ENCODE measurements at regions not wholly inside any gene's neighbourhood (a gene's known extent, or its start where the extent isn't known, plus 50 kb on each side); places are given as distances from the start of the nearest gene placed in this dataset.

DNA sequence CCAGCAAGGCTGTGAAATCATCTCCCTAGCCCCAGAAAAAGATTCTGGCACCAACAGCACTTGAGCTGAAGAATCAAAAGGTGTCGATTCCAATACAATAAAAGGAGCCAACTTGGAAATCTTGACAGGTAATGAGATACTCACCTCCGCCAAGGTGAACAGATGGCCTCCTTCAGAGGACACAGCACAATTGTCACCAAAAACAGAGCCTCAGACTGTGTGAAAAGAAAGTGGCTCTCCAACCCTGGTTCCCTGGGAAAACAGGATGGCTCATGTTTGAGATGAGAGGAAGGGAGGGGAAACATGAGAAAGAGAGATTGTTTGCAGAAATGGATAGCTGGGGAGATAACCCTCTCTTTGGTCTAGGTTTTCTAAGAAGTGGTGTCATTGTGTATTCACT, 168.9 kb downstream of the HS3ST1 start:
- TF ChIP-seq RCOR1 (IDR thresholded peaks at IDR 0.05; ENCODE audit: low read length) (no peak), EZH2phosphoT487 (IDR thresholded peaks at IDR 0.05; ENCODE audit: borderline replicate concordance, low read depth) (no peak), MXI1 (IDR thresholded peaks at IDR 0.05; ENCODE audit: low read depth, low read length) (no peak), RAD21 (IDR thresholded peaks at IDR 0.05; ENCODE audit: low read length) (no peak), POLR2AphosphoS5 (IDR thresholded peaks at IDR 0.05; ENCODE audit: low read depth, low read length) (no peak)
- TF ChIP-seq, protein P1, sequence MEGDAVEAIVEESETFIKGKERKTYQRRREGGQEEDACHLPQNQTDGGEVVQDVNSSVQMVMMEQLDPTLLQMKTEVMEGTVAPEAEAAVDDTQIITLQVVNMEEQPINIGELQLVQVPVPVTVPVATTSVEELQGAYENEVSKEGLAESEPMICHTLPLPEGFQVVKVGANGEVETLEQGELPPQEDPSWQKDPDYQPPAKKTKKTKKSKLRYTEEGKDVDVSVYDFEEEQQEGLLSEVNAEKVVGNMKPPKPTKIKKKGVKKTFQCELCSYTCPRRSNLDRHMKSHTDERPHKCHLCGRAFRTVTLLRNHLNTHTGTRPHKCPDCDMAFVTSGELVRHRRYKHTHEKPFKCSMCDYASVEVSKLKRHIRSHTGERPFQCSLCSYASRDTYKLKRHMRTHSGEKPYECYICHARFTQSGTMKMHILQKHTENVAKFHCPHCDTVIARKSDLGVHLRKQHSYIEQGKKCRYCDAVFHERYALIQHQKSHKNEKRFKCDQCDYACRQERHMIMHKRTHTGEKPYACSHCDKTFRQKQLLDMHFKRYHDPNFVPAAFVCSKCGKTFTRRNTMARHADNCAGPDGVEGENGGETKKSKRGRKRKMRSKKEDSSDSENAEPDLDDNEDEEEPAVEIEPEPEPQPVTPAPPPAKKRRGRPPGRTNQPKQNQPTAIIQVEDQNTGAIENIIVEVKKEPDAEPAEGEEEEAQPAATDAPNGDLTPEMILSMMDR (IDR thresholded peaks at IDR 0.05): no peak
- TF ChIP-seq, protein P2, sequence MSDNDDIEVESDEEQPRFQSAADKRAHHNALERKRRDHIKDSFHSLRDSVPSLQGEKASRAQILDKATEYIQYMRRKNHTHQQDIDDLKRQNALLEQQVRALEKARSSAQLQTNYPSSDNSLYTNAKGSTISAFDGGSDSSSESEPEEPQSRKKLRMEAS (IDR thresholded peaks at IDR 0.05; ENCODE audit: low read depth): no peak

Data from SK-N-SH (cell line).